ENCODE measurements at regions not wholly inside any gene's neighbourhood (a gene's known extent, or its start where the extent isn't known, plus 50 kb on each side); places are given as distances from the start of the nearest gene placed in this dataset.

DNA sequence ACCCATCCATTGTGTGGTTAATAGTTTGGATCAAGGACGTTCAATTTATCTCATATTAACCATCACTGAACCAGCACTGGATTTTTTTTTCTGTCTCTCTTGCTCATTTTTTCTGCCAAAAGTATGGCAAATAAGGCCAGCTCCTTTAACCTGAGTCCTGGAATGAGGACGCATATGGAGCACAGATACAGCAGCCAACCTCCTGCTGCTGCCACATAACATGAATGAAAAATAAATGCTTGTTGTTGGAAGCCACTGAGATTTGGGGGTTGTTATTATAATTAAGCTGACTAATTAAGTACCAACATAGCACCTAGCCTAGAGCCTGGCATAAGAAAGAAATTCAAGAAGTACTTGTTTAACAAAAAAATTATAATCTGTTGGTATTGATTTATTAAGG is 335.3 kb upstream of the DUSP10 start:
- Histone ChIP-seq H3K27ac (no peak overlapping the region), H3K27me3 (no peaks in the 10 kb centered on the region), H3K4me1 (no peaks in the 10 kb centered on the region), H3K36me3 (no peaks in the 10 kb centered on the region), H3K4me3 (no peak overlapping the region), H3K9me3 (no peaks in the 10 kb centered on the region)
- intact Hi-C loops (cut with DNase I; ENCODE audit: low total_unique reads) (loop anchor here (1.0 kb wide), 1 partner anchor 22 kb away; no protein-coding TSS in a partner anchor), in situ Hi-C loops (cut with MboI; ENCODE audit: low pct_ligation_motif_present in 1 of 4, low pct_unique_long_range_greater_than_20kb in 1 of 4, low sequenced_read_pairs in 3 of 4) (no loop called here)
- TF ChIP-seq POLR2AphosphoS5 (IDR thresholded peaks at IDR 0.05) (no peak), EP300 (IDR thresholded peaks at IDR 0.05; ENCODE audit: low read depth) (no peak), POLR2A (IDR thresholded peaks at IDR 0.05) (no peak)
- TF ChIP-seq, protein P1, sequence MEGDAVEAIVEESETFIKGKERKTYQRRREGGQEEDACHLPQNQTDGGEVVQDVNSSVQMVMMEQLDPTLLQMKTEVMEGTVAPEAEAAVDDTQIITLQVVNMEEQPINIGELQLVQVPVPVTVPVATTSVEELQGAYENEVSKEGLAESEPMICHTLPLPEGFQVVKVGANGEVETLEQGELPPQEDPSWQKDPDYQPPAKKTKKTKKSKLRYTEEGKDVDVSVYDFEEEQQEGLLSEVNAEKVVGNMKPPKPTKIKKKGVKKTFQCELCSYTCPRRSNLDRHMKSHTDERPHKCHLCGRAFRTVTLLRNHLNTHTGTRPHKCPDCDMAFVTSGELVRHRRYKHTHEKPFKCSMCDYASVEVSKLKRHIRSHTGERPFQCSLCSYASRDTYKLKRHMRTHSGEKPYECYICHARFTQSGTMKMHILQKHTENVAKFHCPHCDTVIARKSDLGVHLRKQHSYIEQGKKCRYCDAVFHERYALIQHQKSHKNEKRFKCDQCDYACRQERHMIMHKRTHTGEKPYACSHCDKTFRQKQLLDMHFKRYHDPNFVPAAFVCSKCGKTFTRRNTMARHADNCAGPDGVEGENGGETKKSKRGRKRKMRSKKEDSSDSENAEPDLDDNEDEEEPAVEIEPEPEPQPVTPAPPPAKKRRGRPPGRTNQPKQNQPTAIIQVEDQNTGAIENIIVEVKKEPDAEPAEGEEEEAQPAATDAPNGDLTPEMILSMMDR (IDR thresholded peaks at IDR 0.05), result no peak
- no peak for DNase-seq
- 80 to 95% methylated on average over 2 of the region's 2 CpGs for WGBS, 2 donors (ENCODE audit: low coverage in 1 of 2)

DNA sequence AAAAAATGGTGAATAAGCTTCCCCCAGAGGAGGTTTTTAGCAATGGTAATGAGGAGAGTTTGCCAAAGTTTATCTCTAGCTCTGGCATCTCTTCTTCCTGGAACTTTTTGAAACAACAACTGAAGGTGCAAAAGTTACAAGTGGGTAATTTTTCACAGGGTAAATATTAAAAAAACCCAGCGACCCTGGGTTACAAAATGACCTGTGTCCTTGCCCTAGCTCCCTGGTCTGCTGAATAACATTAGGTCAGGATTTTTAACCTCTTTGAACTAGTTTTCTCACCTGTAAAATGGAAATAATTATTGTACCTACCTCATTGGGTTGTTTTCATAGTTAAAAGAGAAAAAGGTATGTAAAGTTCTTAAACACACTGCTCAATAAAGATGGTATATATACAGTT is 332.4 kb upstream of the DUSP10 start:
- intact Hi-C loops (cut with DNase I; ENCODE audit: low total_unique reads), result no loop called here
- Histone ChIP-seq H3K27me3 (no peaks in the 10 kb centered on the region), H3K4me1 (no peaks in the 10 kb centered on the region), H3K36me3 (no peaks in the 10 kb centered on the region), H3K27ac (no peak overlapping the region), H3K4me3 (no peak overlapping the region), H3K9me3 (no peaks in the 10 kb centered on the region)
- 52 to 80% methylated on average over 1 of the region's 1 CpG for WGBS, 2 donors (ENCODE audit: low coverage in 1 of 2)
- in situ Hi-C loops (cut with MboI; ENCODE audit: low pct_ligation_motif_present in 1 of 4, low pct_unique_long_range_greater_than_20kb in 1 of 4, low sequenced_read_pairs in 3 of 4), result no loop called here
- DNase-seq, result no peak
- TF ChIP-seq EP300 (IDR thresholded peaks at IDR 0.05; ENCODE audit: low read depth) (no peak), POLR2A (IDR thresholded peaks at IDR 0.05) (no peak), POLR2AphosphoS5 (IDR thresholded peaks at IDR 0.05) (no peak)
- TF ChIP-seq, protein P1 (IDR thresholded peaks at IDR 0.05), result no peak

DNA sequence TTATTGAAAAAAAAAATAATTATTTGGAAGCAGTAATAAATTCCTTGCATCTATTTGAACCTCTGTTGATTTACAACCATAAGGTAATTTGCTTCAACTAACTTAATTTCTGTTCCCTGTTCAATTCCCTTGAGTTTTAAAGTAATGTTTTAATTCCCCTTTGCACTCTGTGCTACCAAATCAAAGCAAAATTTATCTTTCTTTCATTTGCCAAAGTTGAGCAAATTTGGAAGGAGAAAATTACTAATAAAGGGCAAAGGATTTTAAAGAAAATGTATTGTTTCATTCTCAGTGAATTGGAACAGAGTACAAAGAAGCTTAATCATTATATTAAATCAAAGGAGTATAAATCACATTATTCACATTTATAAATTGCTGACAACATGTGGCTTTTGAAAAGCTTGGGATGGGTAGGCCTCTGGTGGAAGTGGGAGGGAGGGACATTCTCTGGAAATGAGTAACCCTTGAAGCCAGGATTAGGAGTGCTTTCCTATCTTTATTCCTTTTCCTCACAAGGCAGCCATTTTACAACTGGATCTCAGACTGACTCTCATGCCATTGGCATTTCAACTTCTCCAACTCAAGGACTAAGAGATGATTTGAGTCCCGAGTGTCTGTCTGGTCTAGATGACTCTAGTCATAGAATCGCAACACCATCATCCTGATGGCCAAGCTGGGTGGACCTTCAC is 331.6 kb upstream of the DUSP10 start:
- Histone ChIP-seq H3K9me3 (no peaks in the 10 kb centered on the region), H3K4me3 (no peak overlapping the region), H3K27ac (no peak overlapping the region), H3K27me3 (no peaks in the 10 kb centered on the region), H3K36me3 (no peaks in the 10 kb centered on the region), H3K4me1 (no peaks in the 10 kb centered on the region)
- intact Hi-C loops (cut with DNase I; ENCODE audit: low total_unique reads) (no loop called here), in situ Hi-C loops (cut with MboI; ENCODE audit: low pct_ligation_motif_present in 1 of 4, low pct_unique_long_range_greater_than_20kb in 1 of 4, low sequenced_read_pairs in 3 of 4) (no loop called here)
- 92% methylated on average over 2 of the region's 2 CpGs; no CpG with 5 or more reads in 1 of the 2 donors for WGBS, 2 donors (ENCODE audit: low coverage in 1 of 2)
- TF ChIP-seq POLR2A (IDR thresholded peaks at IDR 0.05) (no peak), POLR2AphosphoS5 (IDR thresholded peaks at IDR 0.05) (no peak), EP300 (IDR thresholded peaks at IDR 0.05; ENCODE audit: low read depth) (no peak)
- TF ChIP-seq, protein P1 (IDR thresholded peaks at IDR 0.05), result no peak
- no peak for DNase-seq

DNA sequence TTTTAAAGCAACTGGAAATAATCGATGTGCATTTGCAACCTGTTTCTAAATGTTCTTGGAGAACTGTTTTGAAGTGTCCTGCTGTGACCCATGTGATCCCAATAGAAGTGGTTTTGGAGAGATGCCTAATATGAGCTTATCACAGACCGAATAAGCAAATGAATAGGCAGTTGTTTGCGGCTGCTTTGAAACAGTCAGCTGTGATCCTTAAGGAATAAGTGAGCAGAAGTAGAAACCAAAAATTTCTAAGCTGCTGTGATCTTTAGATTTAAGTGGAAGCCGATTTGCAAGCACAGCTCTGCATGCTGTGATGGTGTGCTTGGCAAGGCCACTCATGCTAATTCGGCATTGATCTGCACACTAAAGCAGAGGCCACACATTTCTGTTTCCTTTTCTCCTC is 329.5 kb upstream of the DUSP10 start:
- intact Hi-C loops (cut with DNase I; ENCODE audit: low total_unique reads), result no loop called here
- 55 to 62% methylated on average over 5 of the region's 5 CpGs for WGBS, 2 donors (ENCODE audit: low coverage in 1 of 2)
- TF ChIP-seq, protein P1 (IDR thresholded peaks at IDR 0.05), result no peak
- no peak for TF ChIP-seq EP300 (IDR thresholded peaks at IDR 0.05; ENCODE audit: low read depth)
- no peak for TF ChIP-seq POLR2AphosphoS5 (IDR thresholded peaks at IDR 0.05)
- no peak for TF ChIP-seq POLR2A (IDR thresholded peaks at IDR 0.05)

More for the DNA sequence above, 329.5 kb upstream of the DUSP10 start:
- H3K27ac ChIP-seq, result no peak overlapping the region
- no peaks in the 10 kb centered on the region for H3K36me3 ChIP-seq
- no peak overlapping the region for H3K4me3 ChIP-seq
- H3K27me3 ChIP-seq, result no peaks in the 10 kb centered on the region
- no peaks in the 10 kb centered on the region for H3K9me3 ChIP-seq
- in situ Hi-C loops (cut with MboI; ENCODE audit: low pct_ligation_motif_present in 1 of 4, low pct_unique_long_range_greater_than_20kb in 1 of 4, low sequenced_read_pairs in 3 of 4), result no loop called here
- no peaks in the 10 kb centered on the region for H3K4me1 ChIP-seq
- DNase-seq, result no peak
